T47D (cell line): ENCODE measurements at regions not wholly inside any gene's neighbourhood (a gene's known extent, or its start where the extent isn't known, plus 50 kb on each side); places are given as distances from the start of the nearest gene placed in this dataset.

Source experiments
- DNase-seq, 2 experiments: peaks; one replicate each; pipeline versions ENCODE4 v3.0.0 to v3.0.0-alpha.2; 2011 to 2012; ENCODE audit warnings: low read depth in 1 of 2, low spot score in 1 of 2
- JUND ChIP-seq: IDR thresholded peaks from 2 replicates; pipeline ENCODE4 v1.6.1; 2012; ENCODE audit warnings: low read depth
- in situ Hi-C: cut with HindIII; loops from 2 replicates; pipeline ENCODE4 v1.10.0; 2016; ENCODE audit warnings: low sequenced_read_pairs, low pct_unique_long_range_greater_than_20kb

DNA sequence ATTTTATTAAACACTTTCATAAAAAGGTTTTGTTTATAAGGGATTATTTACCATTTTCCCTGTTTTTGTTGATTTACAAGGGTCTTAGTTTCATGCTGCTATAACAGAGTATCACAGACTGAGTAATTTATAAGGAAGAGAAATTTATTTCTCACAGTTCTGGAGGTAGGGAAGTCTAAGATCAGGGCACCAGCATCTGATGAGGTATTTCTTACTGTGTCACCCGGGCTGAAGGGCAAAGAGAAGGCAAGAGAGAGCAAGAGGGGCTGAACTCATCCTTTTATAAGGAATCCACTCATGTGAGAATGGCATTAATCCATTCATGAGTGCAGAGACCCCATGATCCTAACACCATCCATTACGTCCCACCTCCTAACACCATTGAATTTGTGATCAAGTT is 160.0 kb upstream of the SLC39A10 start:
- in situ Hi-C loops, result no loop called here
- TF ChIP-seq JUND, result no peak
- no peak for DNase-seq

DNA sequence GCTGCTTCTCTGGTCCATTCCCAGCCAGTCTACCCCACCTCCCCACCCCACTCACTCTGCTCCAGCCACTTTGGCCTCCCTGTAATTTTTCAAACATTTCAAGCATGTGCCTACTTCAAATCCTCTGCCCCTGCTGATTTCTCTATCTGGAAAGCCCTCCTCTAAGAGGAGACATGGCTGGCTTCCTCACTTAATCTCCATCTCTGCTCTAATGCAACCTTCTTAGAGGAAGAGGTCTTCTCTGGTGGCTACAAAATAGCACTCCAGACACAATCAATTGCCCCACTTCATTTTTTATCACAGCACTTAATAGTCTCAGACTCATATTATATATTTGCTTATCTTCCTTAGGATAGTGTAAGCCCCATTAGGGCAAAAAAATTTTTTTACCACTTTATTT is 161.1 kb upstream of the SLC39A10 start:
- no peak for TF ChIP-seq JUND
- no peak for DNase-seq
- in situ Hi-C loops, result no loop called here

DNA sequence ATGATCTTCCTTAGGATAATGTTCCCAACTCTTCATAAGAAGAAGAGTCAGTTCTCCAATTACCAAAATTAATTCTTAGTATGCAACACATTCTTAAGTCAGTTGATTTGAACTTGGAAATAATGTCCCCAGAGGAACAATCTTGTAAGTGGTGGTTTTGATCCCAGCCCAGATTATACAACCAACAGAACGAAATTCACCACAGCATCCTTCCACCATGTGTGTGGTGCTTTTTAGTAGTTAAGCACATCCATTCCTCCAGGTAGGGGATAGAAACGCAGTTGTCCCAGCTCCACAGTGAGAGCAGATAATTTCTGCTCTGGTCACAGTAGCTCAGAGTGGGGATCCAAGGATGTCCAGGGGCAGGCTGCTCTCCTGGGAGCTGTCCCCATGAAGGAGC is 161.7 kb upstream of the SLC39A10 start:
- in situ Hi-C loops, result no loop called here
- no peak for TF ChIP-seq JUND
- no peak for DNase-seq

DNA sequence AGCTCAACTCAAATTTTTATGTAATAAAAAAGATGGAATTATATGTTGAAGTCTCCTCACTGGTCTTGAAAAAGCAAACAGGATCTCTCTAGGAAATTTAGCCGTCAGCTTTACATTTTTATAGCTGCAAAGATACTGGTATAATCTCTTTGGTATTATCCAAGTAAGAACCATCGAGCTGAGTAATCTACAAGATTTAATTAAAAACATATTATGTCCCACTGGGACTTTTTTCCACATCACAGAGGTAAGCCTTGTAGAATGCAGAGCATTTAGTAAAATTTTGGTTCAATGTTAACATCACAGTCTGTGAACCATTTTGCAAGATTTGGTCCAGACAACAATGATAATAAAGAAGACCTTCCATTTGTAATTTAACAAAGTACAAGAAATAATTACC is 162.6 kb upstream of the SLC39A10 start:
- TF ChIP-seq JUND, result no peak
- in situ Hi-C loops, result no loop called here
- no peak for DNase-seq

DNA sequence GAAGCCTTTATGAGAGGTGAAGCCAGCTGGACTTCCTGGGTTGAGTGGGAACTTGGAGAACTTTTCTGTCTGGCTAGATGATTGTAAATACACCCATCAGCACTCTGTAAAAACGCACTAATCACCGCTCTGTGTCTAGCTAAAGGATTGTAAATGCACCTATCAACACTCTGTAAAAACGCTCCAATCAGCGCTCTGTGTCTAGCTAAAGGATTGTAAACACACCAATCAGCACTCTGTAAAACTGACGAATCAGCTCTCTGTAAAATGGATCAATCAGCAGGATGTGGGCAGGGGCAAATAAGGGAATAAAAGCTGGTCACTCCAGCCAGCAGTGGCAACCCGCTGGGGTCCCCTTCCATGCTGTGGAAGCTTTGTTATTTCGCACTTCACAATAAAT is 163.6 kb upstream of the SLC39A10 start:
- DNase-seq, result no peak
- in situ Hi-C loops, result no loop called here
- TF ChIP-seq JUND, result no peak

DNA sequence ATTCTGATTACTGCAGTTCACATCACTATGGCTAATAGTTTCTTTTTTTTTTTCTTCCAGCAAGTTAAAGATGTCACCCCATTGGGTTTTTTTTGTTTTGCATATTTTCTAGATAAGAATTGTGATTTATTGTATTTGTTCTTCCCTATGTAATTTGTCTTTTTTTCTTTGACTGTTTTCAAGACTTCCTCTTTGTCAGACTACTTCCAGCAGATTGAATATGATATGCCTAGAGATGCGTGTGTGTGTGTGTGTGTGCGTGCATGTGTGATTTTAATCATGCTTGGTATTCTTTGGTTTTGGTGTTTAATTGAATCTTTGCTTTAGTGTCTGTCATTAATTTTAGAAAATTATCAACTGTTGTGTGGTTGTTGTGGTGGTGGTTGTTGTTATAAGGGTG is 166.7 kb upstream of the SLC39A10 start:
- in situ Hi-C loops, result no loop called here
- no peak for DNase-seq
- no peak for TF ChIP-seq JUND

DNA sequence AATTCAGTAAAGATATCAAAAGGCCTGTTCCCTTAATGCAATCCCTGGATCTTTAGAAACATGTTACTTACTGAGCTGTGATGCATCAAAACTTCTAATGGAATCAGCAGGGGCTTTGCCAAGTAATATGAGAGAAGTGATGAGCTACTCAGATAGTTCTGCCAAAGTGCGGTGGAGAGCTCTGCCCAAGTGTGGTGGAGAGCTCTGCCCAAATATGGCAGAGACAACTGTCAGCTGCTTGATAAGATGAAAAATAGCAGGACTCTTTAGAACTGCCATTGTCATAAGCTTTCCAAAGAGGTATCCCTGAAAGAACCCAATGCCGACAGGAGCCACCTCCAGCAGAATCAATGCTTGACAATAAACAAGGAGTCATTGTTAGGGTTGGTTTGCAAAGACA is 167.9 kb upstream of the SLC39A10 start:
- in situ Hi-C loops, result no loop called here
- no peak for DNase-seq
- no peak for TF ChIP-seq JUND

DNA sequence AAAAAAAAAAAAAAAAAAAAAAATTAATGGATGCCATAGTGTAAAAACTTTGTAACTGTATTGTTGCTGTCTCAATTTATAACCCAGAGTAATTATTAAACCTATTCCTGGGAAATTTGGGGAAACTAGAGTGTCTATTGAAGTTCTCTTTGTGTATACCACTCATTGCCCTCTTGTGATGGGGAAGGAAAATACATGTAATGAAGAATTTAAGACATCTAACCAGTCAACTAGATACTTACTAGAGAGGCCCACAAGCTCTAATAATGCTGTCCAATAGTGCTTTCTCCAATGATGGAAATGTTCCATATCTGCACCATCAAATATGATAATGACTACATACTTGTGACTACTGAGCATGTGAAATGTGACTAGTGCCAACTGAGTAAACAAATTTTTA is 168.5 kb upstream of the SLC39A10 start:
- in situ Hi-C loops, result no loop called here
- DNase-seq, result no peak
- no peak for TF ChIP-seq JUND

DNA sequence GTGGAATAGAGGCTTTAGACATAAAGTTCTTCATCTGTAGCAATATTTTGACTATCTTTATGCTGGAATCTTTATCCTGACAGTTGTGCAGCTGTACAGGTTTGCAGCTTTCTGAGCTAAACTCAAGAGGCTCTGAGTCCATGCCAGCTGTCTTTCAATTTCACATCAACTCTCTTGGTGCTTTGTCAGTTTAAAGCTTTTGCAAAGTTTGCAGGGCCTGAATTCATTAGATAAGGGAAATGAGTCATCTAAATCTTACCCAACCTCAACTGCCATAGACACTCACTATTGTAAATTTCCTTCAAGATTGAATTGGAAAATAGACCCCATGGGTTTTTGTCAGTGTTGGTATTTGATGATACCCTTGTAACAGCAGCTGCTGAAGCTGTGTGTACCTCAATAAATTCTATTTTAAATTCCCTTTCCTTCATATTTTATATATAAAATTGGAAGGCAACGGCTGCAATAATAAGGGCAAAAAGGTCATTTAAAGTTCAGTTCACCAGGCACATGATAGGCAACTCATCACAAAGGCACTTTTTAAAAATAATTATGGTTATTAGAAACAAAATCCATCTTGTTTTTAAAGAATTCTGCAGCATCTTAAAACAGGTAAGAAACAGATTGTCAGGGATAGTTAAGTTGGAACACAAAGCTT is 169.9 kb upstream of the SLC39A10 start:
- no peak for TF ChIP-seq JUND
- DNase-seq, result no peak
- in situ Hi-C loops, result no loop called here

DNA sequence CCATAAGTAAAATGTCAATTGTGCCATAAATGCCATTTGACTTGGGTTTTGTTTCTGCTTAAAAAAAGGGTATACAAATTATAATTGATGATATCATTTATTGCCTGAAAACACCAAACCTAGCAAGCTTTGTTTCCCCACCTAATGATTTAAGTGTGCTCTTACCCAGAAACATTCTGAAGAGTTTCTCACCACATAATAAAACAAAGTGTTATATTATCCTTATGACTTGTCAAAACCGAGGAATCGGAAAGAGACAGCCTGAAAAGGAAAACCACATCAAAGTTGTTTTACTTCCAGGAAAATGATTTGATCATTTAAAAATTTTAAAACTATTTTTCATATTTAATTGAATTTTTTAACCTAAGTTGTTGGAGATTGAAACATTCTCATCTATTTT is 170.5 kb upstream of the SLC39A10 start:
- no peak for TF ChIP-seq JUND
- in situ Hi-C loops, result no loop called here
- DNase-seq, result no peak

DNA sequence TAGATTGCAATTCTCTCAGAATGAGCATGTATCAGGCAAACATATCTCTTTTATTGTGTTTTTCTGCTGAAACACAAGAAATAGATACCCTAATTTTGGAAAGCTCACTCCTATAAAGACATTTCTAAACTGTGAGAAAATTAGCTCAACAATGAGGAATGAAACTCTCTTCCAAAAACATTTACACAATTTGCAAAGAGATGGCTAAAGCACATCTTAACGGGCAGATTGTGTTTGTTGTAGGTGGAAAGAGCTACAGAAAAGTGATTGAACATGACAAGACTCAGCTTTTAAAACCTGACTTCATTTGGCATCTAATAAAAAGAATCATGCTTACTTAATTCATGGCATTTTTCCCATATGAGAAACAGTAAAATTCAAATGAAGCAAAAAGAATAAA is 175.0 kb upstream of the SLC39A10 start:
- DNase-seq, result no peak
- no peak for TF ChIP-seq JUND
- in situ Hi-C loops, result no loop called here

DNA sequence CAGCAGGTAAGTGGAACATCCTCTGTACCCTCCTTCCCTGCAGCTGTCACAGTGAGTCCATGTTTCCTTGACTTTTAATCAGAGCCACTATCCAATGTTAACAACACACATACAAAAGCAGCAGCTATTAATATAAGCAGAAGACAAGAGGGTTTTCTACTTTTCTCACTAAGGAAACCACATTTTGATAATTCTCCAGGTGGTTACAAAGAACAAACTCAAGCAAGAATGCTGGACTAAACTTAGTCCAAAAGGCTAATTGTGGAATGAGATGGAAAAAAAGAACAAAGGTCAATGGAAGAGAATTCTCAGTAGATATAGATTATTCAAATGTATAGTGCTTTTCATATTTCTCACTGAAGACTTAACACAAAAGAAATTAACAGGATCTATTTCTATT is 176.9 kb upstream of the SLC39A10 start:
- TF ChIP-seq JUND, result no peak
- no peak for DNase-seq
- in situ Hi-C loops, result no loop called here

DNA sequence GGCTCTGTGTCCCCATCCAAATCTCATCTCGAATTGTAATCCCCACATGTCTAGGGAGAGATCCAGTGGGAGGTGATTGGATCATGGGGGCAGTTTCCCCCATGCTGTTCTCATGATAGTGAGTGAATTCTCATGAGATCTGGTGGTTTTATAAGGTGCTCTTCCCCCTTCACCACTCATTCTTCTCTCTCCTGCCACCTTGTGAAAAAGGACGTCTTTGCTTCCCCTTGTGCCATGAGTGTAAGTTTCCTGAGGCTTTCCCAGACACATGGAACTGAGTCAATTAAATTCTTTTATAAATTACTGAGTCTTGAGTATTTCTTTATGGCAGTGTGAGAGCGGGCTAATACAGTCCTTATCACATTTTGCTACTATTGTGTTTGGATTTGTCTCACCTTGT is 177.6 kb upstream of the SLC39A10 start:
- no peak for DNase-seq
- no peak for TF ChIP-seq JUND
- in situ Hi-C loops, result no loop called here

DNA sequence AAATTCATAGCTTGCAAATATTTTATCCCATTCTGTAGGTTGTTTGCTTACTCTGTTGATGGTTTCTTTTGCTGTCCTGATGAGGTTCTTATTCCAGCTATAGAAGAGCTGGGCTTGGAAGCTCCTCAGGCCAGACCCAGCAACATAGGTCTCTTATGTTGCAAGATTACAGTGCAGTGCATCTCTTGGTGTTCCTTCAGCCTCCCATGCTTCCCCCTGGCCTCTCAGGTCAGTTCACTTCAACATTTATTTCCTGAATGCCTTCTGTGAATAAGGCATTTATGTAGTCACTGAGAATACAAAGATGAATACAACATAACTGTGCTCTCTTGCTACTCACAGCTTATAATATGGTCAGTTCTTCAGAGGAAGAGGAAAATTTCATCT is 179.0 kb upstream of the SLC39A10 start:
- in situ Hi-C loops, result no loop called here
- no peak for DNase-seq
- TF ChIP-seq JUND, result no peak
